ENCODE measurements at regions not wholly inside any gene's neighbourhood (a gene's known extent, or its start where the extent isn't known, plus 50 kb on each side); places are given as distances from the start of the nearest gene placed in this dataset.

DNA sequence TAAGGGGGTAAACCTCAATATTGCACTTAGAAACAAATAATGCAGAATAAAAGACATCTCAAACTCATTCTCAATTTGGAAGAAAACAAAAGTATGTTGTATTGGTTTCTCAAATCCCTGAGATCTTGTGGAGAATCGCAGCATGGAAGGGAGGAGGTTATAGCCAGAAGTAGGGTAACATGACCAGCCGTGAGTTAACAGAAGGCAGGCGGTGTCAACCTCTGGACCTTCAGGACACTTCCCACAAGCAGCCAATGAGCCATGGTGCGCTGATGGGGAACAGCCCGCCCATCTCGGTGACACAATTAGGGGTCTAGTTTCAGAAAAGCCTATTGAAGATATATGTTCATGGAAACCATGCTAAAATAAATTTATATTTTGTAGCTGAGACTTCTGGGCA, 98.4 kb downstream of the ALDH8A1 start:
- H3K27me3 ChIP-seq = no peaks in the 10 kb centered on the region
- no peak for TF ChIP-seq POLR2A (IDR thresholded peaks at IDR 0.05)
- TF ChIP-seq, protein P1, sequence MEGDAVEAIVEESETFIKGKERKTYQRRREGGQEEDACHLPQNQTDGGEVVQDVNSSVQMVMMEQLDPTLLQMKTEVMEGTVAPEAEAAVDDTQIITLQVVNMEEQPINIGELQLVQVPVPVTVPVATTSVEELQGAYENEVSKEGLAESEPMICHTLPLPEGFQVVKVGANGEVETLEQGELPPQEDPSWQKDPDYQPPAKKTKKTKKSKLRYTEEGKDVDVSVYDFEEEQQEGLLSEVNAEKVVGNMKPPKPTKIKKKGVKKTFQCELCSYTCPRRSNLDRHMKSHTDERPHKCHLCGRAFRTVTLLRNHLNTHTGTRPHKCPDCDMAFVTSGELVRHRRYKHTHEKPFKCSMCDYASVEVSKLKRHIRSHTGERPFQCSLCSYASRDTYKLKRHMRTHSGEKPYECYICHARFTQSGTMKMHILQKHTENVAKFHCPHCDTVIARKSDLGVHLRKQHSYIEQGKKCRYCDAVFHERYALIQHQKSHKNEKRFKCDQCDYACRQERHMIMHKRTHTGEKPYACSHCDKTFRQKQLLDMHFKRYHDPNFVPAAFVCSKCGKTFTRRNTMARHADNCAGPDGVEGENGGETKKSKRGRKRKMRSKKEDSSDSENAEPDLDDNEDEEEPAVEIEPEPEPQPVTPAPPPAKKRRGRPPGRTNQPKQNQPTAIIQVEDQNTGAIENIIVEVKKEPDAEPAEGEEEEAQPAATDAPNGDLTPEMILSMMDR (IDR thresholded peaks at IDR 0.05) = no peak
- H3K4me1 ChIP-seq = no peaks in the 10 kb centered on the region
- H3K27ac ChIP-seq = no peak overlapping the region
- no peaks in the 10 kb centered on the region for H3K36me3 ChIP-seq
- no peaks in the 10 kb centered on the region for H3K9me3 ChIP-seq
- no peak for DNase-seq
- no peak overlapping the region for H3K4me3 ChIP-seq

DNA sequence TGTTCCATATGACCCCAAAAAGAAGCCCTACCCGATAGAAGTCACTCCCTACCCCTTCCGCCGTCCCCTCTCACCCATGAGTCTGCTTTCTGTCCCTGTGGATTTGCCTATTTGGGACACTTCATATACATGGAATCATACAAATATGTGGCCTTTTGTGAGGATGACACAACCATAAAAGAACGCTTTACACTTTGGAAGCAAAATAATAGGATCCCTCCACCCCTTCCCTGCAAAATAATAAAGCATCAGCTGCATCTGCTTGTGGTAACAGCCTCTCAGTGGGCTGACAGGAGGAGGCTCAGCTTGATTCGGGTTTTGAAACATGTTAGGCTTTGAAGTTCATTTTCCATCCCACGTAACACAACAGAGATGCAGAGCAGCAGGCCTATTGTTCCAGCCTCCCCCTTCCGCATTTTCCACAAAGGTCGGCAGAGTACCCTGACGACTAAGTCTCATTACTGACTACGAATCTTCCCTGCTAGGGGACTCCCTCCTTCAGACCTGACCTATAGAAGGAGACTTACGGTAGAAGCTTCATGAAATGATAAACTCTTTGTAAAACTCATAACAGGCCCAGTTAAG, 99.1 kb downstream of the ALDH8A1 start:
- H3K27ac ChIP-seq = no peak overlapping the region
- H3K4me1 ChIP-seq = no peaks in the 10 kb centered on the region
- H3K4me3 ChIP-seq = no peak overlapping the region
- no peaks in the 10 kb centered on the region for H3K9me3 ChIP-seq
- no peak for TF ChIP-seq POLR2A (IDR thresholded peaks at IDR 0.05)
- TF ChIP-seq, protein P1 (IDR thresholded peaks at IDR 0.05) = no peak
- no peak for DNase-seq
- H3K36me3 ChIP-seq = no peaks in the 10 kb centered on the region
- H3K27me3 ChIP-seq = no peaks in the 10 kb centered on the region

DNA sequence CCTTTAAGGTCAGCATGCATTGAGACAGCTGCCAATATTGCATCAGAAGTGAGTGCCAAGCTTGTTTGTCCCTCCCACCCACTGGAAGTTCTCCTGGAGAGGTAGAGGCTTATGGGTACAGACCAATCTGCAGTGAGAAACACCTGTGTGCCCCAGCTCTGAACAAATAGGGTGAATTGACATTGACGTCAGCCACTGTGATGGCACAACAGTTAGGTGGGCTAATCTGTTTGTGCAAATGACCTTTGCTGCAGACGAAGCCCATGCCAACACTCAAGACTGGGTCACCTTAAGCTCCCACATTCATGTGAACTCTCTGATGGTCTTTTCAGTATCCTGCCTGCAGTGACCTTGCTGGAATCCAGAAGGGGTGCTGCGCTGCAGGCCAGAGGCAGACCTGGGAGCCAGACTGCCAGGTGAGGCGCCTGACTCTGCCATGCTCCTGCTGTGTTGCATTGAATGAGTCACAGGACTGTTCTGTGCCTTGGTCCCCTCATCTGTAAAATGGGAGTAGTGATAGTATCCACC, 99.9 kb downstream of the ALDH8A1 start:
- H3K4me1 ChIP-seq = no peaks in the 10 kb centered on the region
- no peak overlapping the region for H3K27ac ChIP-seq
- no peak for DNase-seq
- TF ChIP-seq POLR2A (IDR thresholded peaks at IDR 0.05) = no peak
- TF ChIP-seq, protein P1 (IDR thresholded peaks at IDR 0.05) = no peak
- H3K27me3 ChIP-seq = no peaks in the 10 kb centered on the region
- H3K4me3 ChIP-seq = no peak overlapping the region
- no peaks in the 10 kb centered on the region for H3K36me3 ChIP-seq
- H3K9me3 ChIP-seq = no peaks in the 10 kb centered on the region

DNA sequence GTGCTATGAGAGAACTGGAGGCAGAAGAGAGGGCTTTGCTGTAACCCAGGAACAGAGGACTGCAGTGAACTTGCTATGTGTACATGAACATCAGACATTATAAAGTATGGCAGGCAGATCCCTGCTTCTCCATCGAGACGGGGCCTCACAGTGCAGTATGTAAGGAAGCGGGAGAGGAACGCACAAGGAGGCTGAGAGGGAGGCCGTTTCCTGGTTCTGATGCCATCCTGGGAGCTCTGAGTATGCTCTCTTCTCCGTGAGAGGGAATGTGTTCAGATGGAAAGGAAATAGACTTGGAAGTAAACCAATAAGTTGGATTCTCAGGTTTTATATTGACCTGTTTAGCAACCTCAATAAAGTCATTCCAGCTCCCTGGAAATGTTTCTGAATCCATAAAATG, 101.8 kb downstream of the ALDH8A1 start:
- H3K9me3 ChIP-seq = no peaks in the 10 kb centered on the region
- no peak overlapping the region for H3K4me3 ChIP-seq
- no peak for TF ChIP-seq POLR2A (IDR thresholded peaks at IDR 0.05)
- TF ChIP-seq, protein P1 (IDR thresholded peaks at IDR 0.05) = no peak
- H3K27me3 ChIP-seq = no peaks in the 10 kb centered on the region
- no peaks in the 10 kb centered on the region for H3K36me3 ChIP-seq
- no peak for DNase-seq
- H3K27ac ChIP-seq = no peak overlapping the region
- H3K4me1 ChIP-seq = no peaks in the 10 kb centered on the region

DNA sequence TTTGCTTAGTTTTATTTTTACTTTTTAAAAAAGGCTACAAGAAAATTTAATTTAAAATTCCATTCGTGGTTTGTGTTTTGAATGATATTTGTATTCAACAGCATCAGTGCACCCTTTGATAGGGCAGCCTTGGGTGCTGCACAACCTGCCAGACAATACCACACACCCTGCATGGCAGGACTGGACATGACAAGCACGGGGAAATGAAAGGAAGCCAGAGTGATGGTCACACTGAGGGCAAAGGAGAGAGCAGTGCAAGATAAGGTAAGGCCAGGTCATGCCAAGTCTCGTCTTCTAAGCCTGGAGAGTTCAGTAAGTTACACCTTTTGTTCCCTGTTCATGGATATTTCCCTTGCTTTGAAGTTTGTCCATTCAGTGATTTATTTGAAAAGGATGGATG, 103.0 kb downstream of the ALDH8A1 start:
- no peak for DNase-seq
- Histone ChIP-seq H3K27me3 (no peaks in the 10 kb centered on the region), H3K4me3 (no peak overlapping the region), H3K27ac (no peak overlapping the region), H3K9me3 (no peaks in the 10 kb centered on the region), H3K4me1 (no peaks in the 10 kb centered on the region), H3K36me3 (no peaks in the 10 kb centered on the region)
- no peak for TF ChIP-seq POLR2A (IDR thresholded peaks at IDR 0.05)
- TF ChIP-seq, protein P1 (IDR thresholded peaks at IDR 0.05) = no peak

DNA sequence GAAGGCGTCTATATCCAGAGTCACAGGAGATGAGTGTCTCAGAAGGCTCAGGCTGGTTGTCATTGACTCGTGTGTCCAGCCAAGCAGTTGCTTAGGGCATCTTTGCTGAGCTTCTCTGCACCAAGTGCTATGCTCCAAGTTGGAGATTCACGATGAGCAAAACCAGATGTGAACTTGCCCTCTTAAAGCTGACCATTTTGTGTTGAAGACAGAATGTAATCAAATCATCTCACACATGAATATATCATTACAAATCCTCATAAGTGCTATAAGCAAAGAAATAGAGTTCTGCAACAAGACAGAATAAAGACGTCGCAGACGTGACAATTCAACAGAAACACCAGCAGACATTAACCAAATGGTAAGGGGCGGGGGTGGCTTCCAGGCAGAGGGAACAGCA, 103.9 kb downstream of the ALDH8A1 start:
- H3K4me1 ChIP-seq = no peaks in the 10 kb centered on the region
- H3K27ac ChIP-seq = no peak overlapping the region
- DNase-seq = no peak
- H3K27me3 ChIP-seq = no peaks in the 10 kb centered on the region
- H3K4me3 ChIP-seq = no peak overlapping the region
- H3K36me3 ChIP-seq = no peaks in the 10 kb centered on the region
- TF ChIP-seq, protein P1 (IDR thresholded peaks at IDR 0.05) = no peak
- TF ChIP-seq POLR2A (IDR thresholded peaks at IDR 0.05) = no peak
- no peaks in the 10 kb centered on the region for H3K9me3 ChIP-seq

Measured in Peyer's patch (tissue), 4 donors.